Panc1 (cell line): ENCODE measurements at regions not wholly inside any gene's neighbourhood (a gene's known extent, or its start where the extent isn't known, plus 50 kb on each side); places are given as distances from the start of the nearest gene placed in this dataset.

ENCODE experiments used
- ATAC-seq: fragments of 200-7000 bp; cut with Tn5 transposase; 2 replicates; pipeline ENCODE4 v1.9.1; 2020; ENCODE audit warnings: mild to moderate bottlenecking, moderate library complexity
- BruUV-seq: library from RNA; stranded (reverse); fragments of 400-500 nt; replicated peaks from 2 replicates; lab custom pipeline; 2021; lab: Mats Ljungman, UMichigan
- CTCF ChIA-PET: fragments of 300-600 bp; sonication (Branson Sonifier 250); formaldehyde crosslinking; loops from one replicate; lab custom pipeline; 2022; ENCODE audit warnings: antibody characterized with exemption; lab: Charles Lee
- POLR2A ChIA-PET: fragments of 300-600 bp; sonication (Branson Sonifier 250); formaldehyde crosslinking; loops from one replicate; lab custom pipeline; 2022; ENCODE audit warnings: antibody characterized with exemption; lab: Charles Lee
- DNase-seq: peaks from one replicate; pipeline ENCODE4 v3.0.0-alpha.2; 2010; ENCODE audit warnings: low read depth, low spot score
- H3K27ac ChIP-seq: 2 replicates; pipeline ENCODE4 v1.5.1; 2011; ENCODE audit warnings: mild to moderate bottlenecking, low read length, inconsistent platforms
- H3K27me3 ChIP-seq: fragments of 200-500 bp; sonication (Bioruptor generic); 2 replicates; pipeline ENCODE4 v1.6.0; 2014; ENCODE audit warnings: low read length, inconsistent platforms; ENCODE audit not compliant: control insufficient read depth, insufficient read depth
- H3K36me3 ChIP-seq: fragments of 200-500 bp; sonication (Bioruptor generic); 2 replicates; pipeline ENCODE4 v1.5.1; 2014; ENCODE audit warnings: inconsistent platforms, mild to moderate bottlenecking, low read length, moderate library complexity; ENCODE audit not compliant: control insufficient read depth, insufficient read depth
- H3K4me1 ChIP-seq: 2 replicates; pipeline ENCODE4 v1.5.1; 2011; ENCODE audit warnings: inconsistent platforms, mild to moderate bottlenecking, low read length, moderate library complexity; ENCODE audit not compliant: control insufficient read depth, insufficient read depth
- H3K4me3 ChIP-seq, 2 experiments: 2 replicates each; pipeline ENCODE4 v1.5.1; 2011 to 2012; ENCODE audit warnings: low read depth in 2 of 2, low read length in 2 of 2, mild to moderate bottlenecking in 2 of 2, inconsistent platforms in 1 of 2, moderate library complexity in 1 of 2
- H3K9me3 ChIP-seq: fragments of 200-500 bp; sonication (Bioruptor generic); 2 replicates; pipeline ENCODE4 v1.5.1; 2014; ENCODE audit warnings: low read depth, mild to moderate bottlenecking, inconsistent platforms, low read length, moderate library complexity; ENCODE audit not compliant: control insufficient read depth, insufficient read depth
- CTCF ChIP-seq: fragments of 450-650 bp; IDR thresholded peaks from 2 replicates; pipeline ENCODE4 v1.5.1; 2017; ENCODE audit warnings: mild to moderate bottlenecking
- POLR2AphosphoS5 ChIP-seq: IDR thresholded peaks from 2 replicates; pipeline ENCODE4 v1.6.1; 2012; ENCODE audit warnings: mild to moderate bottlenecking, low read depth, low read length, moderate library complexity
- SIN3A ChIP-seq: IDR thresholded peaks from 2 replicates; pipeline ENCODE4 v1.6.1; 2012; ENCODE audit warnings: low read depth, mild to moderate bottlenecking, low read length, moderate library complexity, borderline replicate concordance; ENCODE audit not compliant: insufficient read depth
- TCF7L2 ChIP-seq: IDR thresholded peaks from 2 replicates; pipeline ENCODE4 v1.6.1; 2011; ENCODE audit warnings: mild to moderate bottlenecking, low read depth, low read length, inconsistent platforms
- in situ Hi-C: cut with HindIII; loops from 2 replicates; pipeline ENCODE4 v1.10.0; 2016; ENCODE audit warnings: low sequenced_read_pairs, low pct_unique_long_range_greater_than_20kb
- intact Hi-C: fragments of 100-400 bp; cut with micrococcal nuclease; formaldehyde crosslinking; loops from one replicate; pipeline ENCODE4 v1.10.0; 2022; ENCODE audit not compliant: unreplicated experiment
- TF ChIP-seq, protein P1 (sequence below), 2 experiments: IDR thresholded peaks; 2 replicates each; pipeline ENCODE4 v1.6.1; 2011 to 2012; ENCODE audit warnings: low read depth in 2 of 2, control low read depth in 1 of 2, low read length in 1 of 2, mild to moderate bottlenecking in 1 of 2, moderate library complexity in 1 of 2; ENCODE audit not compliant: insufficient read depth in 1 of 2

GRCh38 chrX:25296850-25297249 is 281.1 kb upstream of the ARX start:
- intact Hi-C loops (no loop called here), in situ Hi-C loops (no loop called here)
- Histone ChIP-seq H3K27ac (no peak overlapping the region), H3K4me1 (no peaks in the 10 kb centered on the region), H3K36me3 (no peaks in the 10 kb centered on the region), H3K9me3 (no peaks in the 10 kb centered on the region), H3K27me3 (no peaks in the 10 kb centered on the region), H3K4me3 (no peak overlapping the region)
- ATAC-seq (no peak), DNase-seq (no peak)
- no TSS peak for BruUV-seq
- ChIA-PET POLR2A (no interaction called here), CTCF (no interaction called here)
- TF ChIP-seq CTCF, result no peak
- no peak for TF ChIP-seq POLR2AphosphoS5
- TF ChIP-seq TCF7L2, result no peak
- TF ChIP-seq, protein P1, sequence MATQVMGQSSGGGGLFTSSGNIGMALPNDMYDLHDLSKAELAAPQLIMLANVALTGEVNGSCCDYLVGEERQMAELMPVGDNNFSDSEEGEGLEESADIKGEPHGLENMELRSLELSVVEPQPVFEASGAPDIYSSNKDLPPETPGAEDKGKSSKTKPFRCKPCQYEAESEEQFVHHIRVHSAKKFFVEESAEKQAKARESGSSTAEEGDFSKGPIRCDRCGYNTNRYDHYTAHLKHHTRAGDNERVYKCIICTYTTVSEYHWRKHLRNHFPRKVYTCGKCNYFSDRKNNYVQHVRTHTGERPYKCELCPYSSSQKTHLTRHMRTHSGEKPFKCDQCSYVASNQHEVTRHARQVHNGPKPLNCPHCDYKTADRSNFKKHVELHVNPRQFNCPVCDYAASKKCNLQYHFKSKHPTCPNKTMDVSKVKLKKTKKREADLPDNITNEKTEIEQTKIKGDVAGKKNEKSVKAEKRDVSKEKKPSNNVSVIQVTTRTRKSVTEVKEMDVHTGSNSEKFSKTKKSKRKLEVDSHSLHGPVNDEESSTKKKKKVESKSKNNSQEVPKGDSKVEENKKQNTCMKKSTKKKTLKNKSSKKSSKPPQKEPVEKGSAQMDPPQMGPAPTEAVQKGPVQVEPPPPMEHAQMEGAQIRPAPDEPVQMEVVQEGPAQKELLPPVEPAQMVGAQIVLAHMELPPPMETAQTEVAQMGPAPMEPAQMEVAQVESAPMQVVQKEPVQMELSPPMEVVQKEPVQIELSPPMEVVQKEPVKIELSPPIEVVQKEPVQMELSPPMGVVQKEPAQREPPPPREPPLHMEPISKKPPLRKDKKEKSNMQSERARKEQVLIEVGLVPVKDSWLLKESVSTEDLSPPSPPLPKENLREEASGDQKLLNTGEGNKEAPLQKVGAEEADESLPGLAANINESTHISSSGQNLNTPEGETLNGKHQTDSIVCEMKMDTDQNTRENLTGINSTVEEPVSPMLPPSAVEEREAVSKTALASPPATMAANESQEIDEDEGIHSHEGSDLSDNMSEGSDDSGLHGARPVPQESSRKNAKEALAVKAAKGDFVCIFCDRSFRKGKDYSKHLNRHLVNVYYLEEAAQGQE (IDR thresholded peaks at IDR 0.05; ENCODE audit: insufficient read depth in 1 of 2, low read depth in 2 of 2, low read length in 1 of 2), result no peak
- TF ChIP-seq SIN3A, result no peak

- in situ Hi-C loops (no loop called here), intact Hi-C loops (no loop called here)
- Histone ChIP-seq H3K4me1 (no peaks in the 10 kb centered on the region), H3K4me3 (no peak overlapping the region), H3K36me3 (no peaks in the 10 kb centered on the region), H3K27ac (no peak overlapping the region), H3K9me3 (no peaks in the 10 kb centered on the region), H3K27me3 (no peaks in the 10 kb centered on the region)
- no peak for ATAC-seq
- ChIA-PET CTCF (no interaction called here), POLR2A (no interaction called here)
- BruUV-seq, result no TSS peak
- DNase-seq, result no peak
- TF ChIP-seq CTCF (no peak), SIN3A (no peak), POLR2AphosphoS5 (no peak), TCF7L2 (no peak)
- TF ChIP-seq, protein P1 (IDR thresholded peaks at IDR 0.05; ENCODE audit: insufficient read depth in 1 of 2, low read depth in 2 of 2, low read length in 1 of 2), result no peak
Observed at GRCh38 chrX:25295466-25295865, 279.7 kb upstream of the ARX start.
